Transverse colon (tissue), 4 donors: ENCODE measurements at regions not wholly inside any gene's neighbourhood (a gene's known extent, or its start where the extent isn't known, plus 50 kb on each side); places are given as distances from the start of the nearest gene placed in this dataset.

Source experiments
- DNase-seq: peaks from one replicate; pipeline ENCODE4 v3.0.0-alpha.2; 2019
- H3K27ac ChIP-seq, 4 donors: fragments of 200-600 bp; sonication (generic); 2 replicates each; pipeline ENCODE4 v1.5.1; 2016 to 2018; ENCODE audit warnings: inconsistent platforms in 4 of 4
- H3K27me3 ChIP-seq: fragments of 200-600 bp; sonication (generic); 2 replicates; pipeline ENCODE4 v1.5.1; 2017; ENCODE audit warnings: inconsistent platforms
- H3K36me3 ChIP-seq, 4 donors: fragments of 200-600 bp; sonication (generic); 2 replicates each; pipeline ENCODE4 v1.5.1; 2017 to 2019; ENCODE audit warnings: inconsistent platforms in 4 of 4
- H3K4me1 ChIP-seq, 4 donors: fragments of 200-600 bp; sonication (generic); 2 replicates each; pipeline ENCODE4 v1.5.1; 2017 to 2020; ENCODE audit warnings: inconsistent platforms in 4 of 4
- H3K4me3 ChIP-seq, 4 donors: fragments of 200-600 bp; sonication (generic); 1 replicate in 1 of 4; 2 replicates in 3 of 4; pipeline versions ENCODE4 v1.5.1 to v1.6.1; 2017 to 2019; ENCODE audit warnings: inconsistent platforms in 4 of 4
- H3K9me3 ChIP-seq, 2 donors: fragments of 200-600 bp; sonication (generic); 2 replicates each; pipeline ENCODE4 v1.5.1; 2017 to 2019; ENCODE audit warnings: inconsistent platforms in 2 of 2
- EP300 ChIP-seq: sonication (generic); formaldehyde crosslinking; IDR thresholded peaks from one replicate; pipeline ENCODE4 v1.6.1; 2017; ENCODE audit warnings: antibody characterized with exemption, low read depth
- POLR2A ChIP-seq: fragments of 450-650 bp; IDR thresholded peaks from one replicate; pipeline ENCODE4 v1.6.1; 2016; ENCODE audit warnings: antibody characterized with exemption, mild to moderate bottlenecking, moderate library complexity
- POLR2AphosphoS5 ChIP-seq, 3 donors: sonication (generic); formaldehyde crosslinking; IDR thresholded peaks; one replicate each; pipeline ENCODE4 v1.6.1; 2016; ENCODE audit warnings: antibody characterized with exemption in 3 of 3
- WGBS, 2 donors: methylation state at CpG; one replicate each; pipeline ENCODE4 v1.1.5; 2018; ENCODE audit warnings: low coverage in 1 of 2; 5-methylcytosine and 5-hydroxymethylcytosine counted together
- in situ Hi-C, 4 donors: fragments of 200-750 bp; cut with MboI; loops; one replicate each; pipeline versions ENCODE4 v1.15.0 to v1.15.1; 2017; ENCODE audit warnings: low sequenced_read_pairs in 3 of 4, low pct_ligation_motif_present in 1 of 4, low pct_unique_long_range_greater_than_20kb in 1 of 4
- intact Hi-C: fragments of 100-400 bp; cut with DNase I; formaldehyde crosslinking; loops from one replicate; pipeline ENCODE4 v1.15.1; 2023; ENCODE audit warnings: low total_unique reads
- TF ChIP-seq, protein P1 (sequence below), 5 experiments: fragments of 200-600 bp in 3 of 5; fragments of 450-650 bp in 2 of 5; sonication (generic) in 3 of 5; IDR thresholded peaks; 1 replicate in 2 of 5; 2 replicates in 3 of 5; pipeline ENCODE4 v1.5.1; 2016 to 2017; ENCODE audit warnings: antibody characterized with exemption in 5 of 5, inconsistent platforms in 3 of 5, mild to moderate bottlenecking in 2 of 5, moderate library complexity in 1 of 5

DNA sequence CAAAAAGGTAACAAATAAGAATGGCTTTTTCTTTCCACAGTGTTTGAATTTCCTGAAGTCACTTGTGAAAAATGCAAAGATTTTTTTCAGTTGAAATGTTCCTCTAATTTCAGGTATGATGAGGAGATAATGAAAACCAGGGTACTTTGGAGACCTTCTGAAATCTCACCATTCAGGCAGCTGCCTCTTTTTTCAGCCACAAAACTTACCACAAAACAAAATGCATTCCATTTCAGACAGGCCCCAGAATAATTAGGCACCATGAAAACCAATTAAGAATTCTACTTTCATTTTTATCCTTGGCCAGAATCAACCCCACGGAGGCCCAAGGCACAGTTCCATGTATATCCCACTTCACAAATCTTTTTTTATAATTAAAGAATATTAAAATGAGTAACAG, 880.3 kb upstream of the ACVR2A start:
- WGBS, 2 donors = 63 to 100% methylated on average over 1 of the region's 1 CpG
- in situ Hi-C loops = no loop called here
- H3K36me3 ChIP-seq = no peaks in the 10 kb centered on the region

DNA sequence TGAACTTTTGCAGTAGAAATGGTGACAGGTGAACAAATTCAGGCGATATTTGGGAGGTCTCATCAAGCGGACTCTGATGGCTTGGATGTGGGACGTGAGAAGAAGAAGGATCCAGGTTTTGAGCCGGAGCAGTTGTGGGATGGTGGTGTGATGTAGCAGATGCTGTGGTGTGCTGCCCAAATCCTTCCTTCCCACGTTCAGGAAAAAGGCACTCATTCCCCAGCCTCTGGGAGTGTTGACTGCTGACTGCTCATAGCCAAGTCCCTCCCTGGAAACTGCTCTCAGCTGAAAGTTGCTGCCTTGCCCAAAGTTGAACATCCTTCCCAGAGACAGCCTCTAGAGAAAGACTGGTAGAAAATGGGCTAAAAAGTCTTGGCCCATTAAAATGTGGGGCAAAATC, 890.3 kb upstream of the ACVR2A start:
- no peaks in the 10 kb centered on the region for H3K27me3 ChIP-seq
- no peak overlapping the region for H3K27ac ChIP-seq
- no peaks in the 10 kb centered on the region for H3K36me3 ChIP-seq
- H3K9me3 ChIP-seq = no peaks in the 10 kb centered on the region
- WGBS, 2 donors = 74 to 82% methylated on average over 5 of the region's 5 CpGs
- H3K4me3 ChIP-seq = no peak overlapping the region
- in situ Hi-C loops = no loop called here
- intact Hi-C loops = no loop called here
- H3K4me1 ChIP-seq = no peaks in the 10 kb centered on the region
- TF ChIP-seq EP300 (no peak), POLR2AphosphoS5 (IDR thresholded peaks at IDR 0.05) (no peak), POLR2A (no peak)
- TF ChIP-seq, protein P1, sequence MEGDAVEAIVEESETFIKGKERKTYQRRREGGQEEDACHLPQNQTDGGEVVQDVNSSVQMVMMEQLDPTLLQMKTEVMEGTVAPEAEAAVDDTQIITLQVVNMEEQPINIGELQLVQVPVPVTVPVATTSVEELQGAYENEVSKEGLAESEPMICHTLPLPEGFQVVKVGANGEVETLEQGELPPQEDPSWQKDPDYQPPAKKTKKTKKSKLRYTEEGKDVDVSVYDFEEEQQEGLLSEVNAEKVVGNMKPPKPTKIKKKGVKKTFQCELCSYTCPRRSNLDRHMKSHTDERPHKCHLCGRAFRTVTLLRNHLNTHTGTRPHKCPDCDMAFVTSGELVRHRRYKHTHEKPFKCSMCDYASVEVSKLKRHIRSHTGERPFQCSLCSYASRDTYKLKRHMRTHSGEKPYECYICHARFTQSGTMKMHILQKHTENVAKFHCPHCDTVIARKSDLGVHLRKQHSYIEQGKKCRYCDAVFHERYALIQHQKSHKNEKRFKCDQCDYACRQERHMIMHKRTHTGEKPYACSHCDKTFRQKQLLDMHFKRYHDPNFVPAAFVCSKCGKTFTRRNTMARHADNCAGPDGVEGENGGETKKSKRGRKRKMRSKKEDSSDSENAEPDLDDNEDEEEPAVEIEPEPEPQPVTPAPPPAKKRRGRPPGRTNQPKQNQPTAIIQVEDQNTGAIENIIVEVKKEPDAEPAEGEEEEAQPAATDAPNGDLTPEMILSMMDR (IDR thresholded peaks at IDR 0.05) = no peak
- no peak for DNase-seq

More for the DNA sequence above, 880.3 kb upstream of the ACVR2A start:
- peaks cover 0 to 4% of the 10 kb centered on the region in 2 donors for H3K9me3 ChIP-seq
- no peak overlapping the region for H3K27ac ChIP-seq
- no peaks in the 10 kb centered on the region for H3K4me1 ChIP-seq
- no peak overlapping the region for H3K4me3 ChIP-seq
- no peak for DNase-seq
- intact Hi-C loops = no loop called here
- no peak for TF ChIP-seq EP300
- TF ChIP-seq, protein P1 (IDR thresholded peaks at IDR 0.05) = no peak
- no peak for TF ChIP-seq POLR2AphosphoS5 (IDR thresholded peaks at IDR 0.05)
- TF ChIP-seq POLR2A = no peak
- no peaks in the 10 kb centered on the region for H3K27me3 ChIP-seq

DNA sequence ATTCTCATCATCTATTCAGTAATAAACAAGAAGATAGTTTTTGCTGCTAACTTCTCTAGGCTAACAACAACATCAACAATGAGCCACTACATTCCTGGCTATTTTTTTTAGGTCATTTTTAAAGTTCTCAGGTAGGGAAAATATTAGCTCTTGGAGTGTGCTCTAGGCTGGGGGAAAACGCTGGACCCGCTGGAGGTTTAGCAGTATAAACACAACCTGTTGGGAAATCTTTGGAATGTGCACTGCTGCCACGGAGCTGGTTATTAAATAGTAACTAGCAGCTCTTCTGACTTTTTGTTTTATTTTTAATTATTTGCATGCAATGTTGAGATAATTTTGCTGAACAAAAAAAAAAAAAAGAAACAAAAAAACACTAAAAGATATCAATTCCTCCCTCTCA, 892.1 kb upstream of the ACVR2A start:
- H3K4me1 ChIP-seq = no peaks in the 10 kb centered on the region
- in situ Hi-C loops = no loop called here
- TF ChIP-seq POLR2A (no peak), POLR2AphosphoS5 (IDR thresholded peaks at IDR 0.05) (no peak), EP300 (no peak)
- TF ChIP-seq, protein P1 (IDR thresholded peaks at IDR 0.05) = no peak
- WGBS, 2 donors = 39 to 56% methylated on average over 3 of the region's 3 CpGs
- H3K27ac ChIP-seq = no peak overlapping the region
- intact Hi-C loops = no loop called here
- H3K36me3 ChIP-seq = no peaks in the 10 kb centered on the region
- H3K27me3 ChIP-seq = no peaks in the 10 kb centered on the region
- H3K4me3 ChIP-seq = no peak overlapping the region
- DNase-seq = no peak
- H3K9me3 ChIP-seq = no peaks in the 10 kb centered on the region

DNA sequence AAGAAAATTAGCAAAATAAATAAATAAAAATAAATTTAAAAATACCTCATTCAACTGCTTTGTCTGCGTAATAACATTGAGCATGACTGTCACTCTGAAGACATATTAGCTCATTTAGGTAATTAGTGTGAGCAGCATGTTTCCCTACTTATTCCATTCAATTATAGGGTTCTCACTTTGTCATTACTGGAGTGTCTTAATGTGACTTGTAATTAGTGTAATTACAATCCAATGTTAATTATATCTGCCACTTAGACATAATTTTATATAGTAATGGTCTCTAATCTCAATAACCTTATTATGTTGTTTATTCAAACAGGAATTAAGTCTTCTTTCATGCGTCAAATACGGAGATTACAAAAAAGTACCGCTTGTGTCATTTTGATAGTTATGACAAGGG, 893.9 kb upstream of the ACVR2A start:
- no peak overlapping the region for H3K27ac ChIP-seq
- TF ChIP-seq POLR2AphosphoS5 (IDR thresholded peaks at IDR 0.05) = no peak
- no peak for TF ChIP-seq EP300
- TF ChIP-seq, protein P1 (IDR thresholded peaks at IDR 0.05) = no peak
- TF ChIP-seq POLR2A = no peak
- intact Hi-C loops = no loop called here

More for the DNA sequence above, 893.9 kb upstream of the ACVR2A start:
- no peak overlapping the region for H3K4me3 ChIP-seq
- H3K36me3 ChIP-seq = no peaks in the 10 kb centered on the region
- H3K27me3 ChIP-seq = no peaks in the 10 kb centered on the region
- WGBS, 2 donors = 92 to 97% methylated on average over 4 of the region's 4 CpGs
- no peak for DNase-seq
- in situ Hi-C loops = no loop called here
- no peaks in the 10 kb centered on the region for H3K4me1 ChIP-seq
- H3K9me3 ChIP-seq = no peaks in the 10 kb centered on the region
